HCT116 (cell line): ENCODE measurements at regions not wholly inside any gene's neighbourhood (a gene's known extent, or its start where the extent isn't known, plus 50 kb on each side); places are given as distances from the start of the nearest gene placed in this dataset.

Experiments used
- CTCF ChIP-seq, 3 experiments: fragments of 200-600 bp in 1 of 3; sonication (generic) in 1 of 3; IDR thresholded peaks in 2 of 3; conservative IDR thresholded peaks in 1 of 3; 2 replicates each; pipeline ENCODE4 v1.5.1; 2012 to 2017; ENCODE audit warnings: low read depth in 2 of 3, low read length in 2 of 3, antibody characterized with exemption in 1 of 3, borderline replicate concordance in 1 of 3, control low read depth in 1 of 3, mild to moderate bottlenecking in 1 of 3, mixed read lengths in 1 of 3, mixed run types in 1 of 3, moderate library complexity in 1 of 3; ENCODE audit not compliant: insufficient read depth in 1 of 3
- EZH2phosphoT487 ChIP-seq: fragments of 200-600 bp; IDR thresholded peaks from 2 replicates; pipeline ENCODE4 v1.6.1; 2018; ENCODE audit warnings: antibody characterized with exemption, borderline replicate concordance
- POLR2A ChIP-seq: IDR thresholded peaks from 2 replicates; pipeline ENCODE4 v1.7.0; 2011; ENCODE audit warnings: borderline replicate concordance; ENCODE audit not compliant: insufficient read depth, insufficient read length; ENCODE audit errors: extremely low read depth
- POLR2AphosphoS5 ChIP-seq: IDR thresholded peaks from 2 replicates; pipeline ENCODE4 v1.6.1; 2011; ENCODE audit warnings: mild to moderate bottlenecking, low read depth, low read length, moderate library complexity
- SRF ChIP-seq: IDR thresholded peaks from 2 replicates; pipeline ENCODE4 v1.6.1; 2012; ENCODE audit warnings: low read depth
- ZNF274 ChIP-seq: fragments of 200-500 bp; sonication (Bioruptor generic); IDR thresholded peaks from 2 replicates; pipeline ENCODE4 v1.6.1; 2014; ENCODE audit warnings: mild to moderate bottlenecking, low read depth, low read length, inconsistent platforms

GRCh38 chr15:72982714-72983113, 69.5 kb upstream of the NEO1 start:
- no peak for TF ChIP-seq CTCF (IDR thresholded peaks at IDR 0.05 in 2 of 3, conservative IDR thresholded peaks at IDR 0.05 in 1 of 3; ENCODE audit: borderline replicate concordance in 1 of 3, insufficient read depth in 1 of 3, low read depth in 2 of 3, low read length in 2 of 3)
- TF ChIP-seq POLR2AphosphoS5: no peak
- TF ChIP-seq EZH2phosphoT487: no peak
- TF ChIP-seq POLR2A: no peak
- TF ChIP-seq SRF: no peak
- no peak for TF ChIP-seq ZNF274
